ENCODE measurements at regions not wholly inside any gene's neighbourhood (a gene's known extent, or its start where the extent isn't known, plus 50 kb on each side); places are given as distances from the start of the nearest gene placed in this dataset.

- Mint-ChIP-seq H3K4me3 (no peak overlapping the region), H3K27me3 (no peaks in the 10 kb centered on the region), H3K4me1 (ENCODE audit: low read depth) (peaks cover 10% of the 10 kb centered on the region), H3K9me3 (no peaks in the 10 kb centered on the region), H3K36me3 (ENCODE audit: low read depth) (no peaks in the 10 kb centered on the region), H3K27ac (no peak overlapping the region)
- DNase-seq = no peak
Measured at GRCh38 chr10:27451054-27451453, 53.0 kb upstream of the RAB18 start.

- Mint-ChIP-seq H3K27me3 (no peaks in the 10 kb centered on the region), H3K27ac (no peak overlapping the region), H3K9me3 (no peaks in the 10 kb centered on the region), H3K36me3 (ENCODE audit: low read depth) (no peaks in the 10 kb centered on the region), H3K4me1 (ENCODE audit: low read depth) (peaks cover 10% of the 10 kb centered on the region), H3K4me3 (no peak overlapping the region)
- no peak for DNase-seq
Measured at GRCh38 chr10:27450225-27450624, 53.9 kb upstream of the RAB18 start.

GRCh38 chr10:27449571-27449970, 54.5 kb upstream of the RAB18 start:
- Mint-ChIP-seq H3K9me3 (no peaks in the 10 kb centered on the region), H3K27ac (no peak overlapping the region), H3K4me1 (ENCODE audit: low read depth) (peaks cover 10% of the 10 kb centered on the region), H3K27me3 (no peaks in the 10 kb centered on the region), H3K36me3 (ENCODE audit: low read depth) (no peaks in the 10 kb centered on the region), H3K4me3 (no peak overlapping the region)
- DNase-seq = no peak

GRCh38 chr10:27448921-27449320, 55.2 kb upstream of the RAB18 start:
- no peak overlapping the region for H3K4me3 Mint-ChIP-seq
- peaks cover 10% of the 10 kb centered on the region for H3K4me1 Mint-ChIP-seq (ENCODE audit: low read depth)
- no peaks in the 10 kb centered on the region for H3K9me3 Mint-ChIP-seq
- no peaks in the 10 kb centered on the region for H3K27me3 Mint-ChIP-seq
- H3K36me3 Mint-ChIP-seq (ENCODE audit: low read depth) = no peaks in the 10 kb centered on the region
- H3K27ac Mint-ChIP-seq = no peak overlapping the region
- no peak for DNase-seq

- peaks cover 10% of the 10 kb centered on the region for H3K4me1 Mint-ChIP-seq (ENCODE audit: low read depth)
- no peak overlapping the region for H3K27ac Mint-ChIP-seq
- no peak for DNase-seq
- H3K9me3 Mint-ChIP-seq = no peaks in the 10 kb centered on the region
- no peaks in the 10 kb centered on the region for H3K27me3 Mint-ChIP-seq
- H3K4me3 Mint-ChIP-seq = no peak overlapping the region
- no peaks in the 10 kb centered on the region for H3K36me3 Mint-ChIP-seq (ENCODE audit: low read depth)
Measured at GRCh38 chr10:27447540-27447939, 56.6 kb upstream of the RAB18 start.

GRCh38 chr10:27446091-27446918, 57.8 kb upstream of the RAB18 start:
- Mint-ChIP-seq H3K27me3 (no peaks in the 10 kb centered on the region), H3K4me1 (ENCODE audit: low read depth) (peaks cover 10% of the 10 kb centered on the region), H3K9me3 (no peaks in the 10 kb centered on the region), H3K4me3 (no peak overlapping the region), H3K36me3 (ENCODE audit: low read depth) (no peaks in the 10 kb centered on the region), H3K27ac (no peak overlapping the region)
- no peak for DNase-seq

GRCh38 chr10:27445070-27445469, 59.0 kb upstream of the RAB18 start:
- Mint-ChIP-seq H3K27ac (no peak overlapping the region), H3K9me3 (no peaks in the 10 kb centered on the region), H3K4me1 (ENCODE audit: low read depth) (peaks cover 10% of the 10 kb centered on the region), H3K4me3 (no peak overlapping the region), H3K27me3 (no peaks in the 10 kb centered on the region), H3K36me3 (ENCODE audit: low read depth) (no peaks in the 10 kb centered on the region)
- DNase-seq = no peak

- H3K9me3 Mint-ChIP-seq = no peaks in the 10 kb centered on the region
- H3K27ac Mint-ChIP-seq = no peak overlapping the region
- H3K4me1 Mint-ChIP-seq (ENCODE audit: low read depth) = no peaks in the 10 kb centered on the region
- H3K27me3 Mint-ChIP-seq = peaks cover 4% of the 10 kb centered on the region
- no peaks in the 10 kb centered on the region for H3K36me3 Mint-ChIP-seq (ENCODE audit: low read depth)
- no peak overlapping the region for H3K4me3 Mint-ChIP-seq
- DNase-seq = no peak
Measured at GRCh38 chr10:27440478-27440877, 63.6 kb upstream of the RAB18 start.

- peaks cover 4% of the 10 kb centered on the region for H3K27me3 Mint-ChIP-seq
- H3K9me3 Mint-ChIP-seq = no peaks in the 10 kb centered on the region
- H3K36me3 Mint-ChIP-seq (ENCODE audit: low read depth) = no peaks in the 10 kb centered on the region
- no peak for DNase-seq
- no peak overlapping the region for H3K4me3 Mint-ChIP-seq
- H3K27ac Mint-ChIP-seq = no peak overlapping the region
- H3K4me1 Mint-ChIP-seq (ENCODE audit: low read depth) = no peaks in the 10 kb centered on the region
Measured at GRCh38 chr10:27440021-27440420, 64.1 kb upstream of the RAB18 start.

- no peak for DNase-seq
Measured at GRCh38 chr10:27439101-27439500, 65.0 kb upstream of the RAB18 start.

GRCh38 chr10:27437775-27438174, 66.3 kb upstream of the RAB18 start:
- H3K4me3 Mint-ChIP-seq = no peak overlapping the region
- H3K27ac Mint-ChIP-seq = no peak overlapping the region

More at GRCh38 chr10:27439101-27439500, 65.0 kb upstream of the RAB18 start:
- Mint-ChIP-seq H3K27me3 (peaks cover 4% of the 10 kb centered on the region), H3K27ac (no peak overlapping the region), H3K36me3 (ENCODE audit: low read depth) (no peaks in the 10 kb centered on the region), H3K4me1 (ENCODE audit: low read depth) (no peaks in the 10 kb centered on the region), H3K4me3 (no peak overlapping the region), H3K9me3 (no peaks in the 10 kb centered on the region)

GRCh38 chr10:27436710-27437109, 67.4 kb upstream of the RAB18 start:
- Mint-ChIP-seq H3K27me3 (peaks cover 4% of the 10 kb centered on the region), H3K27ac (no peak overlapping the region), H3K9me3 (peaks cover 3% of the 10 kb centered on the region), H3K36me3 (ENCODE audit: low read depth) (no peaks in the 10 kb centered on the region), H3K4me3 (no peak overlapping the region), H3K4me1 (ENCODE audit: low read depth) (no peaks in the 10 kb centered on the region)
- DNase-seq = no peak

More at GRCh38 chr10:27437775-27438174, 66.3 kb upstream of the RAB18 start:
- Mint-ChIP-seq H3K4me1 (ENCODE audit: low read depth) (no peaks in the 10 kb centered on the region), H3K9me3 (peaks cover 3% of the 10 kb centered on the region), H3K36me3 (ENCODE audit: low read depth) (no peaks in the 10 kb centered on the region), H3K27me3 (peaks cover 4% of the 10 kb centered on the region)
- no peak for DNase-seq

GRCh38 chr10:27433976-27434375, 70.1 kb upstream of the RAB18 start:
- no peak overlapping the region for H3K27ac Mint-ChIP-seq
- H3K4me1 Mint-ChIP-seq (ENCODE audit: low read depth) = no peaks in the 10 kb centered on the region
- no peak for DNase-seq
- H3K27me3 Mint-ChIP-seq = peaks cover 8% of the 10 kb centered on the region
- no peaks in the 10 kb centered on the region for H3K36me3 Mint-ChIP-seq (ENCODE audit: low read depth)
- no peak overlapping the region for H3K4me3 Mint-ChIP-seq
- H3K9me3 Mint-ChIP-seq = peaks cover 3% of the 10 kb centered on the region

GRCh38 chr10:27426948-27427467, 77.1 kb upstream of the RAB18 start:
- Mint-ChIP-seq H3K36me3 (ENCODE audit: low read depth) (no peaks in the 10 kb centered on the region), H3K4me1 (ENCODE audit: low read depth) (no peaks in the 10 kb centered on the region), H3K9me3 (peaks cover 3% of the 10 kb centered on the region), H3K27ac (no peak overlapping the region), H3K4me3 (no peak overlapping the region), H3K27me3 (peaks cover 7% of the 10 kb centered on the region)
- DNase-seq = no peak

GRCh38 chr10:27413831-27414348, 90.2 kb upstream of the RAB18 start:
- Mint-ChIP-seq H3K4me3 (no peak overlapping the region), H3K36me3 (ENCODE audit: low read depth) (no peaks in the 10 kb centered on the region)

More at GRCh38 chr10:27413831-27414348, 90.2 kb upstream of the RAB18 start:
- Mint-ChIP-seq H3K27me3 (peaks cover 36% of the 10 kb centered on the region), H3K27ac (no peak overlapping the region), H3K9me3 (no peaks in the 10 kb centered on the region), H3K4me1 (ENCODE audit: low read depth) (no peaks in the 10 kb centered on the region)
- no peak for DNase-seq
